Right kidney (tissue), 1 donor: ENCODE measurements at regions not wholly inside any gene's neighbourhood (a gene's known extent, or its start where the extent isn't known, plus 50 kb on each side); places are given as distances from the start of the nearest gene placed in this dataset.
"Not testable (repeated sequence)": the region's sequence is repeated elsewhere in the genome, so short reads cannot be mapped to it uniquely, and the experiment has no call there.

Source experiments
- DNase-seq: peaks from one replicate; pipeline ENCODE4 v3.0.0-alpha.2; 2016

DNA sequence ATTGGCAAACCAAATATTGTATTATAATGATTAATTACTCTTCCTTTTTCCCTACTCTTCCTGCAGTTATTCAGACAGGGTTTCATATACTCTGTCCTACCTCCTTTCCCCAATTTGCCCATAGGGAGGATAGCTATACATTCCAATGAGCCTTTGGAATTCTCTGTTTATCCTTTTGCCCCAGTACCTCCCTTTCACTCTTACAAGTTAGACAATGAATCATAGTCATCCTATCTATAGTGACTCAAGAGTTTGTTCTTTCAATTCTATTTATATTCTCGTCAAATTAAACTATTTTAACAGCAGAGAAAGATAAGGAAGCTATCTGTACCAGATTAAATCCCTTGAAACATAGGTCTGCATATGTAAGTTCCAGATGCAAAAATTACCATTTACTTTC, 437.5 kb downstream of the NR4A2 start:
- no peak for DNase-seq

DNA sequence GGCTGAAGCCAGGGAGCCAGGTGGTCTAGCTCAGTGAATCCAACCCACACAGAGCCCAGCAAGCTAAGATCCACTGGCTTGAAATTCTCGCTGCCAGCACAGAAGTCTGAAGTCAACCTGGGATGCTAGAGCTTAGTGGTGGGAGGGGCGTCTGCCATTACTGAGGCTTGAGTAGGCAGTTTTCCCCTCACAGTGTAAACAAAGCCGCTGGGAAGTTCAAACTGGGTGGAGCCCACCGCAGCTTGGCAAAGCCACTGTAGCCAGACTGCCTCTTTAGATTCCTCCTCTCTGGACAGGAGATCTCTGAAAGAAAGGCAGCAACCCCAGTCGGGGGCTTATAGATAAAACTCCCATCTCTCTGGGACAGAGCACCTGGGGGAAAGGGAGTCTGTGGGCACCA, 452.1 kb downstream of the NR4A2 start:
- DNase-seq: not testable (repeated sequence)

DNA sequence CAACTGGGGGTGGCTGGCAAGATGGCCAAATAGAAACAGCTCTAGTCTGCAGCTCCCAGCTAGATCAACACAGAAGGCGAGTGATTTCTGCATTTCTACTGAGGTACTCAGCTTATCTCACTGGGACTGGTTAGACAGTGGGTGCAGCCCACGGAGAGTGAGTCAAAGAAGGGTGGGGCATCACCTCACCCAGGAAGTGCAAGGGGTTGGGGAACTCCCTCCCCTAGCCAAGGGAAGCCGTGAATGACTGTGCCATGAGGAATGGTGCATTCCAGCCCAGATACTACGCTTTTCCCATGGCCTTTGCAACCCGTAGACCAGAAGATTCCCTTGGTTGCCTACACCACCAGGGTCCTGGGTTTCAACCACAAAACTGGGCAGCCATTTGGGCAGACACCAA, 452.6 kb downstream of the NR4A2 start:
- DNase-seq: not testable (repeated sequence)

DNA sequence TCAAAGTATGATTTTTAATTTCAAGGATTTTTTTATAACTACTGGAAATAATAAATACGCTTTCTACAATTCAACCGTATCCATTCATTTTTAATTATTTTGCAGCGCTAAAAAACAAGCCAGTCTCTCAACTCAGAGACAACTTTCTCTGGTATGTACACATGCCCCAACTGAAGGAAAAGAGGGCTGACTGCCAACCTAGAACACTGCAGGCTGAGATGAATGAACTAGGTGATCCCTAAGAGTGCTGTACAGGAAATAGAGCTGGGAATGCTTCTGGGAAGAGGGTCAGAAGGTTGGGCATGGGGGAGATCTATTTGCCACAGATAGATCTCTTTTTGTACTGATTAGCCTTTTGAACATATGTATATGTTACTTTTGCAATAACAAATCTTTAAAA, 460.1 kb downstream of the NR4A2 start:
- DNase-seq: no peak

DNA sequence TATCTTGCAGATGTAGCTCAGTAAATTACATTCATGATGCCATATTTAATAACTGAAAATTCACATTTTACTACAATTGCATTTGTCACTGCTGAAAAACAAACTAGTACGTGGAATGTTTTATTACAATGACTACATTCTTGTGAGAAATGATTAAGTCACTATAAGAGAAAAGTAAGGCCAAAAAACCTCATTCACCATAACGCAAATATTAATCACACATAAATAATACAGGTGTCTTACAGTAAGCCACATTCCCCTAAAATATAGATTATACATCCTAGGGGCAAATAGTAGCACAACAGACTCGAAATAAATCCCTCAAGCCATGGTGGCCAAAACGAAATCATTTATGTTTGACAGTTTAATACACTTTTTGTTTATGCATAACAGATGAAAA, 460.6 kb downstream of the NR4A2 start:
- no peak for DNase-seq

DNA sequence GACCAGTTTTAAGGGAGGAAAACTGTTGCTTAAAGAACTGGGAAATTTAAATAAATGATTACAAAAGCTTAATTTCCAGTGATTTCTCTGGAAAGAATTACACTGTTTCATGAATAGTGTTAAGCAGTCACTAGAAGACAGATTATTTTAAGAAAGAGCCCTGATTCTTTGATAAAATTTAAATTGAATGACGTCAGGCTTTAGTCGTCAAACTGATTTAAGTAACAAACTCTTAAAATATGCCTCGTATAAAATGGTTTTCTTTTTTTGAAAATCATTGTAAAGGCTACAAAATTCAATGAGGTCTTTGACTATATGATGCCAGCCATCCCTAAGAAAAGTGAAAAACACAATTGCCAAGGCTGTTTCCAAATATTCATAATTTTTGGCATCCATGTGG, 465.0 kb downstream of the NR4A2 start:
- DNase-seq: no peak

DNA sequence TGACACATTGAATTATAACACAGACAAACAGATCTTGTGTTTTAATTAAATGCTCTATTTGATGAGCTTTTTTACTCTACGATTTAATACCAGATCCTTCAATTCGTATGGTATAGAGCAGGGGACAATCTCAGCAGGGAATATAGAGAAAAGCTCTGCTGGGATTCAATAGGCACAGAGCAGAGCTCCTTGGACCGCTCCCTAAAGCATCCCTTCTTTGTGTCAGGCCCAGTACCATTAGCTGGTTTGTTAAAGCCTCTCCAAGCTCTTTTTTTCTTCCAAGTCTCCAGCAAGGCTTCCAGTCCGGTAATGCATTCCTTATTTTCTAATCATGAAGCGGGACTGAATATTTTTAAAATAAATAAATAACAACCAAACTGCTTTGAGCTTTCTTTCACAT, 466.0 kb downstream of the NR4A2 start:
- DNase-seq: no peak

DNA sequence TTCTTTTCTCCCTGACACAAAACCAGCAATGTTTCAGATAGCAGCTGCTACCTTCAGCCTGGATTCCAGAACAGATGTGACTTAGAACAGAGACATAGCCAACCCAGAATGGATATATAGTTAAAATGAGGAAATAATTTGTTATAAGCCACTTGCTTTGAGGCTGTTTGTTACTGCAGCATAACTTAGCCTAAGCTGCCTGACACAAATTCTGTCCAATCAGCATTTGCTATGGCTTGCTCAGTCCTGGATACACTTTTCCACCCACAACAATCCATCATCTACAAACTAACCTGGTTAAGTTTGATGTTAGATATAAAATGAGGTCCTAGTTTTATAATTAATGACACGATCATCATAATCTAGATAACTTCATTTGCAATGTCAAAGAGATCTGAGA, 480.4 kb downstream of the NR4A2 start:
- DNase-seq: no peak

DNA sequence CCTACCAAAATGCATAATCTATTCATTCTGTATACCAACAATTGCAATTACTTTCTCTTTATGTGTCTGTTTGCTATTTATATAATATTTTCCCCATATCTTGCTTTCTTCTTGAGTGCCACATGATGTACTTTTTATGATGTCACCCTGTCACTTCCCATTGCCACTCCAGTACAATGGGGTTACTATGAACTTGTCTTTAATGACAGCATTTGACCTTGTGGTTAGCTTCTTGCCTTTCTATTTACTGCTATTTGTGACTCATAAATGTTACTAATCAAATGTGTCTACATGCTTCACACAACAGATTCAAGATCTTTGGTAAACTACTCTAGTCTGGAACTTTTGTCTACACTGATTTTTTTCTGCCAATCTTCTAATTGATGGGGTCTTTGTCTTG, 486.3 kb downstream of the NR4A2 start:
- no peak for DNase-seq

DNA sequence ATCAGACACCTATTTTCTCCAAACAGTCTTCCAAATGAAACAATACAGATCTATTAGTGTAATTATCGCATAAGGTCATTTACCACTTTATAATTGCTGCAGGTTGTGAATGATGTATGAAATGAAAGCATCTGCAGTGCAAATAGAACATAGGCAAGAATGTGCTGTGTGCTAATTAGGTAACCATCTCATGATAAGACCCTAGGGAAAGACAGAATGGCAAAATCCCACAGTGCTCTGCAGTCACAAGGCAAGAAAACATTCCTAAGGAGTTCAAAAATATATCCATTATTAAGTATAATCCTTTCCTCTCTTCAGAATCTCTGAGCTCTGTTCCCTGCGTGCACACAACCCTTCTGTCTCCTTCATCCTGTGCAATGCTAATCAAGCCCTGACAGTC, 488.1 kb downstream of the NR4A2 start:
- no peak for DNase-seq

DNA sequence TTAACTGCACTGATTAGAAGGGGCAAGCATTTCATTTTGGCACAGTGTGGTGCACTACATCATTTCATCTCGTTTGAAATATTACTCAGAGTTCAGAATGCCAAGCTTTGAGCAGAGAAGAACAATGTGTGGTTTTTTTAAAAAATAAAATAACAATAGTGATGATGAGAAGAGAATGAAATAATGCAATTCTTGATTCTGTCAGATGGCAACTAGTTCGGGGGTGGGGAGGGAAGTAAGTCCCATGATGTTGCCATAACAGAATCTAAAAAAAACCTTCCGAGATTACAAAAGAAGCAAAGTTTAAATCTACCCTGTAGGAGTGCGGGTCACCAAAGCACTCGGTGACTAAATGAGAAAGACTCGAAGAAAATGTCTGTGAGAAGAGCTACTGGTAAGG, 490.4 kb downstream of the NR4A2 start:
- no peak for DNase-seq

DNA sequence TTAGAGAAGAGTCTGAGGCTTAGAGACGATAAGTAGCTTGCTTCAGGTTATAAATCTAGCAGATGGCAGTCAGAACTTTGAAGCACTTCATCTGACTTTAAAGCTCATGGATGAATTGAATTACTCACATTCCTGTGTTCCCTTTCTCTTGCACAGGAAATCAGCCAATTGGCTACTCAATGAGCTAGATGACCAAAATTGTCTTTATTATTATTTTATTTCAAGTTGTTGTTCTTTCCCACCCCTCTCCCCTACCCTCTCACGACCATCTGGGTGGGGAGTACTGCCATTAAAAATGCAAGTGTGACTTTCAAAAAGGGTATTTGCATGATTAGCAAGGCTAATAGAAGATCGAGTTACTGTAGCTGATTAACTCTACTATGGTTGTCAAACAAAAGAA, 491.1 kb downstream of the NR4A2 start:
- no peak for DNase-seq

DNA sequence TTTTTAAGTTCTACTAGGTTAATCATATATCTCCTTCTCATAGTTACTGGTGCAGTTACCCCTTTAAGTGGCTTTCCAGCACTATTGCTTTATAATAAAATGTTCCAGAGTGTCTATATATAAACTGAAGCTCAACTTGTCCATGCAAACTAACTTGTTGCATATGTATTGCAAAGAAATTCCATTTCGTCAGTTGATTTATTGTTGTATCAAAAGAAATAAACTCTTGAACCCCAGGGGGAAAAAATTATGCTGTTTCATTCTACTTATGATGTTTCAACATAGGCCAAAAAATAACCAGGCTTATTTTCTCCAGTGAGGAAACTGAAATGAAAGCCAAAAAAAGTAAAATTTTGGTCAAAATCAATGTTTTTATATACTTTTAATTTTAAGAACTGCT, 491.9 kb downstream of the NR4A2 start:
- no peak for DNase-seq

DNA sequence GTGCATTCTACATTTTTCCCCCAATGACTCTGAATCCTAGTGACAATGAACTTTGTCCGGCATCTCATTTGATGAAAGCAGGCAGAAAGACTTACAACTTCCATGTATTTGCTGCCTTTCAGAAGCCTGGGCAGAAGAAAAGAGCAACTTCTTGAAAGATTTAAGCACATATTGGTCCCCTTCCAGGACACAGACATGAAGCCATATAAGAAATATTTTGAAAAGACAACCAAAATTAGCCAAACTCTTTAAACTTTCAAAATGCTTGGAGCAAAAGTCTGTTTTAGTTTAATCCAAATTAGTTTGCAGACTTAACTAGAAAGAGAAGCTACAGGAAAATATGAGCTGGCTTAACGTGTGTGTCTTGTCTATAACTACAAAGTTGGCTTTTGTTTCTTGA, 492.5 kb downstream of the NR4A2 start:
- no peak for DNase-seq

DNA sequence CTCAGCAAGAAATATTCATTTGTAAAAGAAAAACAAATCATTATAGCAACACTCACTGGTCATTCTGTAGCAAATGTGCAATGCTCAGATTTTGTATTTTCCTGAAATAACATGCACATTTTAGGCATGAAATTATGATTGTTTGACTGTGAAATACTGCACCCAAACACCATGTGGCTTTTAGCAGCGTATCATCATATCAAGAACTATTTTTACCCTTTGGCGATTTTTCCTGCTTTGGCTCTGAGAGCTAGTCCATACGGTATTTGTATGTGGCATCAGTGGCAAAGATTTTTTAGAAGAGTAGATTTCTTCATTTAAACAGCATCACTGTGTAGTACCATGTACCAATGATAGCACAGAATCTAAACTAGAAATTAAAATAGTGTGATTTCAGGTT, 493.1 kb downstream of the NR4A2 start:
- DNase-seq: no peak

DNA sequence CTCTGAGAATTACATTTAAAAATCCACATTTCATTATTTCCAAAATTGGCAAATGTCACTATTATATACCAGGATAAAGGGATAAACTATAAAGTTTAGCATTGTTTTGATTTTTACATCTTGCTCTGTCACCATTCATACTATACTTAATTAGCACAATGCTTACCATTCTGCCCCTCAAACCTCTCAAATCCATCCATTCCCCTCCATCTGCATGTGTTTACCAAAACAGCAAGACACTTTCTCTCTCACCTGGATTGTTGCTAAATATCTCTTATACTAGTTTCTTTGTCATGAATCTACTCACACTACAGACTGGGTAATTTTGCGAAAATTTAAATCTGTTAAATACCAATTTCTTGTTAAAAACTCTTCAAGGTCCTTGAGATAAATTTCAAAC, 496.1 kb downstream of the NR4A2 start:
- DNase-seq: no peak

DNA sequence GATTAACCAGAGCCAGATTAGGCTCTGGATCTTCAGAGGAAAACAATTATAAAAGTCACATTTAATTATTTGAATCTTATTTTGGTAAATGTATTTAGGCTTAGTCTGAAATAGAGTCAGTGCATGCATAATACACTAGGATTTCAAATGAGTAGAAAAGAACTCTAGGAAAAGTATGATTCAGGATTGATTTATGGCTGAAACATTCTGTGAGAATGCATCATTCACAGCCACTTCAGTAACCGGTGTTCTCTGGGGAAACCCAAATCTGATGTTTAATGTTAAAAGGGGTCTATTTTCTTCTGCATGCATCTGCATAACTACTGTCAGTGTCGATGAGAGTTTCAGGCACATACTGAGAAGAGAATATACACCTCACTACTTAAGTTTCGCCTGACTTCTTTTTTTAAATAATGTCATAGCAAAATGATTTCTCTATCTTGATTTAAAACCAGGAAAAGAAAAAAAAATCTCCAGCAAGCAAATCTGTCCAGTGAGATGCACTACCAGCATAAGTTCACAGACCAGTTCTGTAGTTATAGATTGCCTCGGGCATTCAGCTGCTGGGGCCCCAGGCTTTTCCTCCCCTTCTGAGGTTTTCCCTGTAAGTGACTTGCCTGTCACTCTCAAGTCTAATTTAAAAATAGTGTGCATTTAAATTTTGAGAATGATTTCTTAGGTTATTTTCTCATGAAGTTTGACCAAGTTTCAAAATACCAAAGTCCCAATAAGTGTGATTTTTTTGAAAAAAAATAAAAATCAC, 501.5 kb downstream of the NR4A2 start:
- no peak for DNase-seq

DNA sequence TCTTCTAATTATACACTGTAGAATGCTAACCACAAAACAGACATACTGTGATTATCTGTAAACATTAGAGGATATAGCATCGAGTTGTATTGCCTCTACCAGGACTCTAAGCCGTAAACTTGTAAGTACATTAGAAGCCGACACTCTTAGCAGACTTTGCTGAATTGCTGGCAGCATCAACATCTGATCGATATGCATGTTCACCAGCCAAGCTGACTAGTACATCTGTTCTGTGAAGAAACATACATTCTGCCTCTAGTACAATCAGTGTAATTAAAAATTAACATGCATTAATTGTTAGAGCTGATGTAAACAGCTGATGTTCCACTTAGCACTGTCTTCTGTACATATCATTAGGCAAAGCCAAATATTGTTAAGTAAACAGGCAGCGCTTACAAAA, 502.2 kb downstream of the NR4A2 start:
- DNase-seq: no peak

DNA sequence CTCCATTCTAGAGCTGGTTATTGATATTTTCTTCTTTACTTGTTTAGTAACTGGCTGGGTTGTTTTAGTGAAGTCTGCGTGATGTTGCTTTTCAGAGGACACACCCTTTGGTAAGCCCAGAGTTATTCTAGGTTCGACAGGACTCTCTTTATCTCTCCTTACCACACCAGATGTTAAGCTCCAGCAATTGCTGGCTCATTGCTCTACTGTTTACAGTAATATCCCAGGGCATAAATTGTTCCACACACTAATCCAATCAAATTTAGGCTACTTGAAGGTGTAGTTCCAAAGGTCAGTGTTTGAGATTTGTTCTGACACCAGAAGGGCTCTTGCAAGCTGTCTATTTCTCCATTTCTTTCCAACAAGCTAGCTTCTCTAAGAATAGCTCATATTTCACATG, 506.6 kb downstream of the NR4A2 start:
- no peak for DNase-seq

DNA sequence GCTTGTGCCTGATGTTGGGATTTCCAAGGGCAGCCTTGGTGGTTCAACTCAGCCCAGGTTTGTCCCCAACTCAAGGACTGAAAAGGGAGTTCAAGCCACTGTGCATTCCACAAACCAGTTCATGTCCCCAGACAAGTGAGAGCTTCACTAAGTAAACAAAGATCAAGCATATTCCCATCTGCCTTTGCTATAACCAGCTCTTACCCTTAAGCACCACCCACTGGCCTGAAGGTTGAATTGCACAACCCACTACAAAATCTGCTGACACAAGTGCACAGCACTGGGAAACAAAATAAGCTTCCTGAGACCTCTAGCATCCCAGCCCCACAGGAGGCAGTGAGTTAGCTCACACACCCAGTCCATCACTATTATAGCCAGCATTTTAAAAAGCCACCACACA, 516.7 kb downstream of the NR4A2 start:
- DNase-seq: no peak

DNA sequence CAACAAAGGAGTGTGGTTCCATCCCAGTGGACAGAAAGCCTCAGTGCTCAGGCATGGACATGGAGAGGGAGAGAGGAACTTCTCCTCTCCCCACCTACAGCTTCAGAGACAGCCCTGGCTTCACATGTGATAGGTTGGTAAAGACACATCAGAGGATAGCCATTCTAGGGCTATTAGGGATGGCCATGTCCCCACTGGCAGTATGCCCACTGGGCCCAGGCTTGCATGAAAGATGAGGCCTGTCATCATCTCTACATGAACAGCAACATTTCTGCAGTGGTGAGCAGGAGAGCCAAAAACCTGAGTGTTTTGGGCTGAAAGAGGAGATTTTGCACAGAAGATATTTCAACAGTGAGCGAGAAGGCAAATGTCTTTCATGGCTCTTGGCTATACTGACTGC, 517.2 kb downstream of the NR4A2 start:
- DNase-seq: no peak

DNA sequence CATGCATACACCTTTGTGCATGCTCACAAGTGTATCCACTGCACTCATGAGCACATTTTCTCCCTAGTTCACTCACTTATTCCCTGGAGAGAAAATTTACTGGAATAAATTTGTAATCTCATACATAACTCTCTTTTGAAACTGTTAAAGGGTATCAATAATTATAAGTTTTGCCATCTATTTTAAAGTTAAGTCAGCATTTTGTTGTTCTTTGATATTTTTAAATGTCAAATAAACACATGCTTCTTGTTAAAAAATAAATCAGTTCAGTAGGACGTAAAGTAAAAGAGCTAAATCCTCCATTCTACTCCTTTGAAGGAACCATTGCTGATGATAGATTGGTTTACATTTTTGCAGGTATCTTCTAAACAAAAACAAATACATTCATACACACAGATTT, 522.1 kb downstream of the NR4A2 start:
- DNase-seq: no peak

DNA sequence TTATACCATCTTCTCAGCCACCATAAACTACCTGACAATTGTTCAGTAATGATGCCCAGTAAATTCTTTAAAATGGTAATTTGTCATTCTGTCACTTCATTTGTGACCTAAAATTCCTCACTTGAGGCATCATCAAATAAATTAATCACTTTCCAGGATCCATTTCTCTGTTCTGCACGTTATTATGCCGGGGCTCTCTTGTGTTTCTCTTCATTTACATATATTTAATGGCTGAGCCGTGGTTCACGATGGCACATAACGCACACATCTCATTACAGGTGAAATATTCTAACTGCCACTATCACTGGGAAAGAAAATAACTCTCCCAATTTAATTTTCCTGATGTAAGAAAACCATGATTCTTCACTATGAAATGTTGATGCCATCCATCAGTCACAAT, 529.6 kb downstream of the NR4A2 start:
- DNase-seq: no peak

DNA sequence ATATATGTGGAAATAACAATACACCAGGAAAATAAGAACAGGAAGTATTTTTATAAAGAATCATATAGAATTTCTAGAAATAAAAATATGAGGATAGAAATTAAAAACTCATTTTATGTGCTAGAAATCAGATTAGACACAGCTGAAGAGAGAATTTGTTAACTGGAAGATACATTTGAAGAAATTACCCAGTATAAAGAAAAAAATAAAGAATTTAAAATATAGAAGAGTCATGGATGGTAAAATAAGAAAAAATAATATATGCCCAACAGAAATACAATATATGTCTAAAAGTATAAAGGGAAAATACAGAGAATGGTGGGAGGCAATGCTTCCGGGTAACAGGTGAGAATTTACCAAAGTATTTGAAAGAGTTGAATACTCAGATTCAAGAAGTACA, 539.9 kb downstream of the NR4A2 start:
- DNase-seq: no peak

DNA sequence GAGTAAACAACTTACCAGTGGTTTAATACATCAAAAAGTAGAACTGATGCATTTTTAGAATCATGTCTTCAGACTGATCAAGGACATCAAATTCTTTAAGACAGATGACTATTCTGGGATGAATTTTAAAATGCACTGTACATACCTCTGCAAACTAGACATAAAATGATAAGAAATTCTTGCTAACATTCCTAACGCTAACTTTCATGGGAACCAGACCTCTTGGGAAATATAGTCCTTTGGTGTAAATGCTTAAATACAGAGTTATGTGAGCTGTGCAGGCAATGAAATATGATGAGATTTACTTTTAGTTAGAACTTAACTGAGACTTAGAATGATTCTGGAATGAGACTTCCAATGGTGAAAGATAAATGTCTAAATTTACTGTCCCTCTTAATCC, 562.0 kb downstream of the NR4A2 start:
- no peak for DNase-seq
